ENCODE measurements at regions not wholly inside any gene's neighbourhood (a gene's known extent, or its start where the extent isn't known, plus 50 kb on each side); places are given as distances from the start of the nearest gene placed in this dataset.

DNA sequence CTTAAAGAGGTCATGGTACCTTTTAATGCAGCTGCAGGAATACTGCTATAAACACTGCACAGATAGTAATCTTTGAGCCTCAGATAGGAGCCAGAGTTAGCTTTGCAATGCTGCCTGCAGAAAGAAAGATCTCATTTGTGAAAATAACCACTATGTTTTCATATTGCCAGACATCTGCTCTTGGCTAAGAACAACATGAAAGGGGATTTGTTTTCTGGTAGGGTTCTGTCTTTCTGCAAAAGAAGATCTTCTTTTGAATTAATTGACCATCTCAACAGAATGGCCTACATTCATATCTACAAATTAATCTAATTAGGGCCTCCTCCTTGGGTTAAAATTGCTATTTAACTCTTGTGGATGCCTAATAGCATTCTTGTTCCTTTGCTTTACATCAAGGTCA, 177.6 kb upstream of the DPYD start:
- TF ChIP-seq POLR2A (IDR thresholded peaks at IDR 0.05; ENCODE audit: low read depth, low read length) (no peak), POLR2AphosphoS5 (IDR thresholded peaks at IDR 0.05; ENCODE audit: low read depth, low read length) (no peak)

Measured in GM12891 (cell line).